Osteocyte (in vitro differentiated cells): ENCODE measurements at regions not wholly inside any gene's neighbourhood (a gene's known extent, or its start where the extent isn't known, plus 50 kb on each side); places are given as distances from the start of the nearest gene placed in this dataset.
"Not testable (repeated sequence)": the region's sequence is repeated elsewhere in the genome, so short reads cannot be mapped to it uniquely, and the experiment has no call there.

ENCODE experiments used
- DNase-seq: peaks from one replicate; pipeline ENCODE4 v3.0.0; 2021; ENCODE audit warnings: mixed read lengths; ENCODE audit not compliant: unreplicated experiment; ENCODE audit errors: extremely low spot score
- H3K27ac Mint-ChIP-seq: one replicate; pipeline ENCODE4 v1.8.0; 2021; ENCODE audit warnings: mild to moderate bottlenecking, mixed read lengths; ENCODE audit not compliant: unreplicated experiment
- H3K27me3 Mint-ChIP-seq: one replicate; pipeline ENCODE4 v1.8.0; 2021; ENCODE audit warnings: mixed read lengths; ENCODE audit not compliant: unreplicated experiment
- H3K36me3 Mint-ChIP-seq: one replicate; pipeline ENCODE4 v1.8.0; 2021; ENCODE audit warnings: mixed read lengths; ENCODE audit not compliant: unreplicated experiment
- H3K4me1 Mint-ChIP-seq: one replicate; pipeline ENCODE4 v1.8.0; 2021; ENCODE audit warnings: mixed read lengths; ENCODE audit not compliant: unreplicated experiment
- H3K4me3 Mint-ChIP-seq: one replicate; pipeline ENCODE4 v1.8.0; 2021; ENCODE audit warnings: mild to moderate bottlenecking, moderate library complexity, mixed read lengths; ENCODE audit not compliant: unreplicated experiment
- H3K9me3 Mint-ChIP-seq: one replicate; pipeline ENCODE4 v1.8.0; 2021; ENCODE audit warnings: mixed read lengths; ENCODE audit not compliant: unreplicated experiment

DNA sequence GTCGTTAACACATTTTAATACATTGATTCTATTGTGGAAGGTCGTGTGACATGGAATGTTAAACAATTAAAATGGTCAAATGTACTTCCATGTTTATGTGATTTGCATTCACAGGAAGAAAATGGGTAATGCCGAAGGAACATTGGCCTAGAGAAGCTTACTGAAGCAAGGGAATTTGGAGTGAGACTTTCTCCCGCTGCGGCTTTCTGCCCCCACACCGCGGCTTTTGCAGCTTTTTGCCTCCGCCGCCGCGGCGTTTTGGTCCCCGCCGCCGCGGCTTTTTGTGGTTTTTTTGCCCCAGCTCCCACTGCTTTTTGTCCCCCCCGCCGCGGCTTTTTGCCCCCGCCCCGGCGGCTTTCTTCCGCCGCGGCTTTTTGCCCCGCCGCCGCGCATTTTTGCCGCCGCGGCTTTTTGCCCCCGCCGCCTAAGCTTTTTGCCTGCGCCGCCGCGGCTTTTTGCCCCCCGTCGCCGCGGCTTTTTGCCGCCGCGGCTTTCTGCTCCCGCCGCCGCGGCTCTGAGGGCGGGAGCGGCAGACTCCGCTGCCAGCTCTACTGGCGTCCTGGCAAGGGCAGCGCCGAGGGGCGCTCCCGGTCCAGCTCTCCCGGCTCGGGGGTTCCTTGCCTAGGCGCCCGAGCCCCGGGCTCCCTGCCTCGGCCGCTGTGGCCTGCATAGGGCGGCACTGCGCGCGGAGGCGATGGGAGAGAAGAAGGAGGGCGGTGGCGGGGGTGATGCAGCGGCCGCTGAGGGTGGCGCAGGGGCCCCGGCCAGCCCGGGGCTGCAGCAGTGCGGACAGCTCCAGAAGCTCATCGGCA lies 225.5 kb upstream of the VKORC1L1 start:
- not testable (repeated sequence) for H3K4me1 Mint-ChIP-seq, H3K27ac Mint-ChIP-seq, H3K4me3 Mint-ChIP-seq, H3K9me3 Mint-ChIP-seq, H3K27me3 Mint-ChIP-seq, DNase-seq, H3K36me3 Mint-ChIP-seq

GRCh38 chr7:65651174-65651573 lies 221.7 kb upstream of the VKORC1L1 start:
- not testable (repeated sequence) for H3K27ac Mint-ChIP-seq, DNase-seq, H3K9me3 Mint-ChIP-seq, H3K27me3 Mint-ChIP-seq, H3K4me3 Mint-ChIP-seq, H3K36me3 Mint-ChIP-seq, H3K4me1 Mint-ChIP-seq

- H3K27ac Mint-ChIP-seq, H3K4me3 Mint-ChIP-seq, H3K9me3 Mint-ChIP-seq, H3K4me1 Mint-ChIP-seq, H3K27me3 Mint-ChIP-seq, DNase-seq, H3K36me3 Mint-ChIP-seq: not testable (repeated sequence)
These were observed 220.9 kb upstream of the VKORC1L1 start for GRCh38 chr7:65651826-65652592.

- not testable (repeated sequence) for DNase-seq, H3K4me3 Mint-ChIP-seq, H3K4me1 Mint-ChIP-seq, H3K36me3 Mint-ChIP-seq, H3K27ac Mint-ChIP-seq, H3K27me3 Mint-ChIP-seq, H3K9me3 Mint-ChIP-seq
These were observed 220.2 kb upstream of the VKORC1L1 start for GRCh38 chr7:65652669-65653068.

DNA sequence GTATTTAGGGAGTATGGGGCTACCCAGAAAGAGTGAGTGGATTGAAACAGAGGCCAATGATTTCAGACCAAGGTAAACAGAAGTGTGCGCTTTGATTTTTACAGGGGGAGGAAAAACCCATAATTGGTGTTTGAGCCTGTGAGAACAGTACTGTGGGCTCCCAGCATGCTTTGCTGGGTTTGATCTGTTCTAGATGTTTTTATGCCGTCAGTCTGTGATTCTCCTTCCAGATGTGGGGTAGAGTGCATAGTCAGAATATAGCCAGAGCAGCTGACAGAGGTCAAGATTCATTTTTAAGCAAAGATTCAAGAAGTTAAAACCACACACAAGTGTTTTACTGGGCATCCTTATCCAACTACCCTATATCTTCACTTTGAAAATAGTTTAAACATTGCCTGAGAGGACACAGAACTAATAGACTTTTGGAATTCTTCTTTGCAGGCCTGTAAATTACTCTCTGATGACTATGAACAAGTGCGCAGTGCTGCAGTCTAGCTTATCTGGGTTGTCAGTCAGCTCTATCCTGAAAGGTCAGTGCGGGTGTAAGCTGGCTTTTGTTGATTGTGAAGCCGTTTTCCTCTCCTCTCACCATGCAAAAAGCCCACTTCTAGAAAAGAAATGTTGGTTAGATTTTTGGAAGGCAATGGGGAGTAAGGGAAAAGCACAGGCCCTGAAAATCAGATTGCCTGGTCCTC lies 216.2 kb upstream of the VKORC1L1 start:
- not testable (repeated sequence) for H3K27me3 Mint-ChIP-seq, H3K9me3 Mint-ChIP-seq, H3K27ac Mint-ChIP-seq, DNase-seq, H3K4me3 Mint-ChIP-seq, H3K4me1 Mint-ChIP-seq, H3K36me3 Mint-ChIP-seq

DNA sequence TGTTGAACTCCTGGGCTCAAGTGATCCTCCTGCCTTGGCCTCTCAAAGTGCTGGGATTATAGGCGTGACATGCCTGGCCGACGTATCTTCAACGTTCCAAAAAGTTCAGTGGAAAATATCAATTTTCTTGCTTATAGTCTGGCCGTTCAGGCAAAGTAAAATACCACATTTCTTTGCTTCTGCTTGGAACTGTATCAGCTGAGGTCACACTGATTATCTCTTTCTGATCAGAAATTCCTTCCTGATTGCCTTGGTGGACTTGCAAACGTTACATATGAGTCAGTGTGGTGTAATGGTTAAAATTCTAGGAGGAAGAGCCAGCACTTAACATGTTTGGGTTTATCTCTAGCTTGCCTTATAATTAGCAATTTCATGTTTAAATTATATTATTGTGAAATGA lies 189.5 kb upstream of the VKORC1L1 start:
- not testable (repeated sequence) for H3K36me3 Mint-ChIP-seq, H3K4me3 Mint-ChIP-seq, H3K9me3 Mint-ChIP-seq, H3K27me3 Mint-ChIP-seq, H3K27ac Mint-ChIP-seq, H3K4me1 Mint-ChIP-seq, DNase-seq

DNA sequence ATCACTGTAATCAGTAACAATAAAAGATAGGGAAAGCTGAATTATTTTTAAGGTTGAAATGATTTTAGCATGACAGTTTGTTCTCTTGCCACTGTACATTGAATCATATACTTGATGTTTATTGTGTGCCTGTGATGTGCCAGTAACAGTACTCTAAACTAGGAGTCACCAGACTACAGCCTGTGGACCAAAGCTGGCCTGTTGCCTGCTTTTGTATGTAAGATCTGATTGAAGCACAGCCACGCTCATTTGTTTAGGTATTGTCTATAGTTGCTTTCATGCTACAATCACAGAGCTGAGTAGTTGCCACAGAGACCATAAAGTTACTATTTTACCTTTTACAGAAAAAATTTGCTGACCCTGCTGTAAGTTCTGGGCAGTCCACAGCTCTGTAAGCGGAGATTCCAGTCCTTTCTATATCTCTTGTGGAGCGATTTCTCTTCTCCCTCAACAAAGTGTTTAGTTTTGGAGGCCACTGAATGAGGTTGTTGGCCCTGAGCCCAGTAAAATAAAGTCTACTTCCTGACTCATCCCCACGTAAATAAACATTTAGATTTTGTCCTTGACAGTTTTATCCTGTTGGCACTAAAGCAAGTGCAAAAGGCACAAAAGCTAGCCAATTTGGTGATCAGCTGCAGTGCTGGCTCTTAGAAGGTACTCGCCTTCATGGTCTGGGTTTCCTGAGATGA lies 173.7 kb upstream of the VKORC1L1 start:
- H3K4me1 Mint-ChIP-seq, H3K27me3 Mint-ChIP-seq, H3K9me3 Mint-ChIP-seq, H3K36me3 Mint-ChIP-seq, DNase-seq, H3K27ac Mint-ChIP-seq, H3K4me3 Mint-ChIP-seq: not testable (repeated sequence)

GRCh38 chr7:65699715-65700356 lies 173.0 kb upstream of the VKORC1L1 start:
- not testable (repeated sequence) for H3K27me3 Mint-ChIP-seq, H3K27ac Mint-ChIP-seq, H3K4me3 Mint-ChIP-seq, H3K9me3 Mint-ChIP-seq, H3K4me1 Mint-ChIP-seq, DNase-seq, H3K36me3 Mint-ChIP-seq

GRCh38 chr7:65719123-65719798 lies 153.6 kb upstream of the VKORC1L1 start:
- H3K4me3 Mint-ChIP-seq, H3K27me3 Mint-ChIP-seq, H3K9me3 Mint-ChIP-seq, DNase-seq, H3K27ac Mint-ChIP-seq, H3K36me3 Mint-ChIP-seq, H3K4me1 Mint-ChIP-seq: not testable (repeated sequence)
